ENCODE measurements at regions not wholly inside any gene's neighbourhood (a gene's known extent, or its start where the extent isn't known, plus 50 kb on each side); places are given as distances from the start of the nearest gene placed in this dataset.

DNA sequence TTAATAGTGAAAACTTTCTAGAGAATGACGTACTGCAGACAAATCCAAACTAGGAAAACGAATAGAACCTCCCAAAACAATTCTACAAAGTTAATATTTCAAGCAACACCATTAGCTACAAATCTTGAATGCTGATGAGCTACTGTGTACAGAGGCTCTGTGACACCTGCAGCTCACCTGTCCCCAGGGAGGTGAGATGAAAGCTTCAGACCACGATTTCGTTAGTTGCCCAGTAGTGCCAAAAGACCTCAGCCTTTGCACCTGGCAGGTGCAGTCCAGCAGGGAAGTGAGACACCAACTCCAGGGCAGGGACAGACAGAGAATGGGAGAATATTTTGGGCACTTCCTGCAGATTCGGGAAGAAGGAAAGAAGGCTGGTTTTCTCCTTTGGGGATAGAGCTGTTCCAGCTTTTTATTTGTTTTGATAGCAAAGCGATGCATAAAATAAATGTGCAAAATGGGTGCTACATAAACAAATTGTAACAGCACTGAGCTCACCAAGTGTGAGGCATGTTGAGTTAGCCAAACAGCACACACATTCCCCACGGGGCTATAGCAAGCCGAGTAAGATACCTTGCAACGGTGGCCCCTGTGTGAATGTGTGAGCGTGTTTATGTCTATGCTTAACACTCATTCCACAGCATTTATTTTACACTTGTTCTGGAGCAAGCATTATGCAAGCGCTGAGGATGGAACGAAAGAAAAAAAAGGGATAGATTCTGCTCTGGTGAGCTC is 1024.8 kb upstream of the AUTS2 start (continued):
- TF ChIP-seq ZNF335 (tag by site-specific recombination; conservative IDR thresholded peaks at IDR 0.05) = no peak

DNA sequence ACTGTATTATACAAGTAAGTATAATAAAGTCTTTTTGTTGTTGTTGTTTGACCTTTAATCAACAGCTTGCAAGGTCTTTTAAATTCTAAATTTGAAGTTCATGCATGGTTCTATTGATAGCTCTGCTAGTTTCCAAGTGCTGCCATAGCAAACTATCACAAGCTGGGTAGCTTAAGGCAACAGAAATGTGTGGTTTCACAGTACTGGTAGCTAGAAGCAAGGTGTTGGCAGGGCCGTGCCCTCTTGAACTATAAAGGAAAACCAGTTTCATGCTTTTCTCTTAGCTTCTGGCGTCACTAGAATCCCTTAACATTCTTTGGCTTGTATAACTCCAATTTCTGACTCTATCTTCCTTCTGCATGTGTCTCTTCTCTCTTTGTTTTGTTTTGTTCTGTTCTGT is 1021.9 kb upstream of the AUTS2 start:
- Histone ChIP-seq H3K27ac (ENCODE audit: extremely low read depth, low read depth, low read length) (no peak overlapping the region), H3K4me3 (ENCODE audit: low read depth, low read length) (no peak overlapping the region), H3K36me3 (ENCODE audit: control insufficient read depth in 2 of 2, insufficient read depth in 1 of 2, low read length in 2 of 2) (no peaks in the 10 kb centered on the region), H3K4me1 (ENCODE audit: control insufficient read depth, insufficient read depth, low read length) (no peaks in the 10 kb centered on the region), H3K9me3 (ENCODE audit: control insufficient read depth, insufficient read depth, low read depth, low read length) (no peaks in the 10 kb centered on the region)
- no peak for TF ChIP-seq SP3 (tag by site-specific recombination; IDR thresholded peaks at IDR 0.05)
- TF ChIP-seq, protein P1, sequence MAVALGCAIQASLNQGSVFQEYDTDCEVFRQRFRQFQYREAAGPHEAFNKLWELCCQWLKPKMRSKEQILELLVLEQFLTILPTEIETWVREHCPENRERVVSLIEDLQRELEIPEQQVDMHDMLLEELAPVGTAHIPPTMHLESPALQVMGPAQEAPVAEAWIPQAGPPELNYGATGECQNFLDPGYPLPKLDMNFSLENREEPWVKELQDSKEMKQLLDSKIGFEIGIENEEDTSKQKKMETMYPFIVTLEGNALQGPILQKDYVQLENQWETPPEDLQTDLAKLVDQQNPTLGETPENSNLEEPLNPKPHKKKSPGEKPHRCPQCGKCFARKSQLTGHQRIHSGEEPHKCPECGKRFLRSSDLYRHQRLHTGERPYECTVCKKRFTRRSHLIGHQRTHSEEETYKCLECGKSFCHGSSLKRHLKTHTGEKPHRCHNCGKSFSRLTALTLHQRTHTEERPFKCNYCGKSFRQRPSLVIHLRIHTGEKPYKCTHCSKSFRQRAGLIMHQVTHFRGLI (tag by site-specific recombination; IDR thresholded peaks at IDR 0.05) = no peak
- TF ChIP-seq ZNF555 (tag by site-specific recombination; conservative IDR thresholded peaks at IDR 0.05) = no peak
- no peak for TF ChIP-seq ZBTB8A (tag by site-specific recombination; IDR thresholded peaks at IDR 0.05)
- TF ChIP-seq ZNF654 (tag by site-specific recombination; IDR thresholded peaks at IDR 0.05; ENCODE audit: low read depth) = no peak
- POLR2A ChIA-PET = no interaction called here
- CTCF ChIA-PET = no interaction called here

DNA sequence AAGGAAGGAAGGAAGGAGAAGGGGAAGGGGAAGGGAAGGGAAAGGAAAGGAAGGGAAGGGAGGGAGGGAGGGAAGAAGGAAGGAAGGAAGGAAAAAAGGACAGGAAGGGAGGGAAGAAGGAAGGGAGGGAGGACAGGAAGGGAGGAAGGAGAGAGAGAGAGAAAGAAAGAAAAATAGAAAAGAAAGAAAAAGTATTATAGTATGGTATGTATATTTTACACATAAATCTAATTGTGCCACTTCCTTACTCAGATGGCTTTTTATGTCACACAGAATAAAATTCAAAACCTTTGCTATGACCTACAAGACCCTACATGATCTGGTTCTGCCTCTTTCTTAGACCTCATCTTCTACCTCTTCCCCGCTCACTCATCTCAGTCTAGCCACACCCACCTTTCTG is 1016.9 kb upstream of the AUTS2 start:
- ChIA-PET CTCF (no interaction called here), POLR2A (no interaction called here)
- Histone ChIP-seq H3K4me1 (ENCODE audit: control insufficient read depth, insufficient read depth, low read length) (no peaks in the 10 kb centered on the region), H3K4me3 (ENCODE audit: low read depth, low read length) (no peak overlapping the region), H3K9me3 (ENCODE audit: control insufficient read depth, insufficient read depth, low read depth, low read length) (no peaks in the 10 kb centered on the region; the same call in 1 of the 2 replicates), H3K27ac (ENCODE audit: extremely low read depth, low read depth, low read length) (no peak overlapping the region), H3K36me3 (ENCODE audit: control insufficient read depth in 2 of 2, insufficient read depth in 1 of 2, low read length in 2 of 2) (no peaks in the 10 kb centered on the region)
- TF ChIP-seq ZNF280D (tag by site-specific recombination; IDR thresholded peaks at IDR 0.05) = no peak
- no peak for TF ChIP-seq ZNF707 (tag by site-specific recombination; IDR thresholded peaks at IDR 0.05)
- no peak for TF ChIP-seq ZBTB10 (tag by site-specific recombination; IDR thresholded peaks at IDR 0.05)
- no peak for TF ChIP-seq ZNF140 (tag by site-specific recombination; IDR thresholded peaks at IDR 0.05)
- TF ChIP-seq ZNF16 (tag by site-specific recombination; IDR thresholded peaks at IDR 0.05; ENCODE audit: low read depth) = no peak
- no peak for TF ChIP-seq ZNF23 (tag by site-specific recombination; IDR thresholded peaks at IDR 0.05; ENCODE audit: borderline replicate concordance)
- no peak for TF ChIP-seq ZNF174 (tag by site-specific recombination; IDR thresholded peaks at IDR 0.05)
- TF ChIP-seq ZNF202 (tag by site-specific recombination; IDR thresholded peaks at IDR 0.05; ENCODE audit: borderline replicate concordance) = no peak
- no peak for TF ChIP-seq ZNF239 (tag by site-specific recombination; IDR thresholded peaks at IDR 0.05)
- TF ChIP-seq ZNF747 (tag by site-specific recombination; IDR thresholded peaks at IDR 0.05) = no peak
- TF ChIP-seq, protein P2, sequence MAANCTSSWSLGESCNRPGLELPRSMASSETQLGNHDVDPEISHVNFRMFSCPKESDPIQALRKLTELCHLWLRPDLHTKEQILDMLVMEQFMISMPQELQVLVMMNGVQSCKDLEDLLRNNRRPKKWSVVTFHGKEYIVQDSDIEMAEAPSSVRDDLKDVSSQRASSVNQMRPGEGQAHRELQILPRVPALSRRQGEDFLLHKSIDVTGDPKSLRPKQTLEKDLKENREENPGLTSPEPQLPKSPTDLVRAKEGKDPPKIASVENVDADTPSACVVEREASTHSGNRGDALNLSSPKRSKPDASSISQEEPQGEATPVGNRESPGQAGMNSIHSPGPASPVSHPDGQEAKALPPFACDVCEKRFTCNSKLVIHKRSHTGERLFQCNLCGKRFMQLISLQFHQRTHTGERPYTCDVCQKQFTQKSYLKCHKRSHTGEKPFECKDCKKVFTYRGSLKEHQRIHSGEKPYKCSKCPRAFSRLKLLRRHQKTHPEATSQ (tag by site-specific recombination; IDR thresholded peaks at IDR 0.05) = no peak
- no peak for TF ChIP-seq ZNF121 (tag by site-specific recombination; IDR thresholded peaks at IDR 0.05)
- TF ChIP-seq ZFP37 (tag by site-specific recombination; IDR thresholded peaks at IDR 0.05) = no peak
- TF ChIP-seq ZNF768 (tag by site-specific recombination; IDR thresholded peaks at IDR 0.05) = no peak
- no peak for TF ChIP-seq YY1 (tag by site-specific recombination; IDR thresholded peaks at IDR 0.05)
- no peak for TF ChIP-seq SCRT1 (tag by site-specific recombination; IDR thresholded peaks at IDR 0.05; ENCODE audit: borderline replicate concordance)
- TF ChIP-seq KLF9 (tag by site-specific recombination; IDR thresholded peaks at IDR 0.05; ENCODE audit: low read depth) = no peak
- no peak for TF ChIP-seq ZBTB20 (tag by site-specific recombination; IDR thresholded peaks at IDR 0.05)
- TF ChIP-seq ZNF324 (tag by site-specific recombination; IDR thresholded peaks at IDR 0.05) = no peak

Measured in HEK293 (cell line).